ENCODE measurements at regions not wholly inside any gene's neighbourhood (a gene's known extent, or its start where the extent isn't known, plus 50 kb on each side); places are given as distances from the start of the nearest gene placed in this dataset.
A peak's percentile ranks its signal among the peaks of the same experiment; 100 is the strongest.

DNA sequence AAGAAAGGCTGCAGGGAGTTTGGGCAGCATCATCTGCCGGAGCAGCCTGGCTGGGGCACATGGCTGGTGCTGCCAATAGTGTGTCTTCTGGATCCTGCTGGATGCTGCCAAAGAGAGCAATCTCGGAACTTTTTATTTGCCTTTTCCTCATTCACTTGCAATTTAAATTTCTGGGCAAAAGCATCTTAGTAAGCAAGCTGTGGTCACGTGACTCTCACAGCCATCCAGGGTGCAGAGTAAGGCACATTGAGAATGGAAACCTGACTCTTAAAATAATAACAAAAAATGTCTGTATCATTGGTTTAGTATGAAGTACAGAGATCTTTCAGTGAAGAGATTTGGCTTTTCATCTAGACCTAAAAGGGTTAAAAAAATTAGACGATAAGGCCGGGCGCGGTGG lies 910.3 kb downstream of the STIM2 start:
- ChIA-PET POLR2A (no interaction called here), SMC1A (ENCODE audit: uncharacterized antibody, unreplicated experiment) (interaction anchor here (1.0 to 1.3 kb wide), 2 partner anchors 15 to 54 kb away, joined by 3 read pairs; no protein-coding TSS in a partner anchor), RAD21 (ENCODE audit: unreplicated experiment) (no interaction called here), CTCF (interaction anchor here (1.0 kb wide), 1 partner anchor 55 kb away, joined by 3 read pairs; no protein-coding TSS in a partner anchor)
- no peaks in the 10 kb centered on the region for H3K79me2 ChIP-seq (ENCODE audit: control insufficient read depth, insufficient read depth, low read length)
- DNase-seq (ENCODE audit: low read depth, low spot score) (no peak), ATAC-seq (peak; percentile 24; the same call in 1 of the 3 replicates), FAIRE-seq (no peak)
- no peaks in the 10 kb centered on the region for H4K20me1 ChIP-seq (ENCODE audit: control insufficient read depth, insufficient read depth)
- H3K4me3 ChIP-seq, result no peak overlapping the region
- no peak overlapping the region for H2AFZ ChIP-seq (ENCODE audit: control insufficient read depth, low read depth, low read length)
- H3K4me2 ChIP-seq (ENCODE audit: control insufficient read depth, insufficient read depth), result no peak overlapping the region
- H3K9ac ChIP-seq (ENCODE audit: control insufficient read depth, insufficient read depth, low read length), result no peak overlapping the region
- no peaks in the 10 kb centered on the region for H3K27me3 ChIP-seq (replicated peaks in 1 of 2; ENCODE audit: control insufficient read depth in 2 of 2, insufficient read depth in 2 of 2, low read length in 1 of 2)
- 68% methylated on average over 7 of the region's 7 CpGs for WGBS (ENCODE audit: insufficient coverage, insufficient replicate concordance, low lambda C conversion rate, missing lambda C conversion rate)
- no peaks in the 10 kb centered on the region for H3K4me1 ChIP-seq (ENCODE audit: control insufficient read depth, insufficient read depth, low read length)
- BruUV-seq (replicated peaks), result no TSS peak
- 0 out of 4 replicates have a peak, but pooled peaks of 1 of the 2 experiments have one; percentile 35 for TF ChIP-seq BHLHE40 (IDR thresholded peaks at IDR 0.05; ENCODE audit: borderline replicate concordance in 1 of 2, low read depth in 2 of 2, low read length in 1 of 2)
- no peak for TF ChIP-seq ZNF384 (IDR thresholded peaks at IDR 0.05; ENCODE audit: borderline replicate concordance, low read depth, low read length)
- TF ChIP-seq RAD51 (IDR thresholded peaks at IDR 0.05), result peak; percentile 71; the same call in 1 of the 2 replicates
- no peak for TF ChIP-seq ZNF217 (IDR thresholded peaks at IDR 0.05)
- no peak for TF ChIP-seq TBL1XR1 (IDR thresholded peaks at IDR 0.05; ENCODE audit: low read depth, low read length)
- intact Hi-C loops (cut with micrococcal nuclease; ENCODE audit: unreplicated experiment), result no loop called here
- in situ Hi-C loops (cut with MboI), result no loop called here
- no peak overlapping the region for H3K27ac ChIP-seq (ENCODE audit: control insufficient read depth, insufficient read depth)
- no peaks in the 10 kb centered on the region for H3K9me3 ChIP-seq (replicated peaks; ENCODE audit: control insufficient read depth, insufficient read depth, low read length)
- H3K36me3 ChIP-seq (ENCODE audit: control insufficient read depth in 2 of 2, insufficient read depth in 2 of 2, low read length in 1 of 2), result no peaks in the 10 kb centered on the region

- Histone ChIP-seq H3K9me3 (replicated peaks; ENCODE audit: control insufficient read depth, insufficient read depth, low read length) (no peaks in the 10 kb centered on the region), H3K4me3 (no peak overlapping the region), H3K36me3 (ENCODE audit: control insufficient read depth in 2 of 2, insufficient read depth in 2 of 2, low read length in 1 of 2) (no peaks in the 10 kb centered on the region), H4K20me1 (ENCODE audit: control insufficient read depth, insufficient read depth) (no peaks in the 10 kb centered on the region), H3K27ac (ENCODE audit: control insufficient read depth, insufficient read depth) (no peak overlapping the region), H3K4me1 (ENCODE audit: control insufficient read depth, insufficient read depth, low read length) (no peaks in the 10 kb centered on the region), H3K79me2 (ENCODE audit: control insufficient read depth, insufficient read depth, low read length) (no peaks in the 10 kb centered on the region), H3K9ac (ENCODE audit: control insufficient read depth, insufficient read depth, low read length) (no peak overlapping the region), H2AFZ (ENCODE audit: control insufficient read depth, low read depth, low read length) (no peak overlapping the region), H3K27me3 (replicated peaks in 1 of 2; ENCODE audit: control insufficient read depth in 2 of 2, insufficient read depth in 2 of 2, low read length in 1 of 2) (no peaks in the 10 kb centered on the region), H3K4me2 (ENCODE audit: control insufficient read depth, insufficient read depth) (no peak overlapping the region)
- in situ Hi-C loops (cut with MboI) (no loop called here), intact Hi-C loops (cut with micrococcal nuclease; ENCODE audit: unreplicated experiment) (no loop called here)
- no TSS peak for BruUV-seq (replicated peaks)
- 49% methylated on average over 3 of the region's 3 CpGs for WGBS (ENCODE audit: insufficient coverage, insufficient replicate concordance, low lambda C conversion rate, missing lambda C conversion rate)
- no peak for TF ChIP-seq MEF2B (IDR thresholded peaks at IDR 0.05; ENCODE audit: partially characterized antibody, poor library complexity, severe bottlenecking)
- TF ChIP-seq, protein P1, sequence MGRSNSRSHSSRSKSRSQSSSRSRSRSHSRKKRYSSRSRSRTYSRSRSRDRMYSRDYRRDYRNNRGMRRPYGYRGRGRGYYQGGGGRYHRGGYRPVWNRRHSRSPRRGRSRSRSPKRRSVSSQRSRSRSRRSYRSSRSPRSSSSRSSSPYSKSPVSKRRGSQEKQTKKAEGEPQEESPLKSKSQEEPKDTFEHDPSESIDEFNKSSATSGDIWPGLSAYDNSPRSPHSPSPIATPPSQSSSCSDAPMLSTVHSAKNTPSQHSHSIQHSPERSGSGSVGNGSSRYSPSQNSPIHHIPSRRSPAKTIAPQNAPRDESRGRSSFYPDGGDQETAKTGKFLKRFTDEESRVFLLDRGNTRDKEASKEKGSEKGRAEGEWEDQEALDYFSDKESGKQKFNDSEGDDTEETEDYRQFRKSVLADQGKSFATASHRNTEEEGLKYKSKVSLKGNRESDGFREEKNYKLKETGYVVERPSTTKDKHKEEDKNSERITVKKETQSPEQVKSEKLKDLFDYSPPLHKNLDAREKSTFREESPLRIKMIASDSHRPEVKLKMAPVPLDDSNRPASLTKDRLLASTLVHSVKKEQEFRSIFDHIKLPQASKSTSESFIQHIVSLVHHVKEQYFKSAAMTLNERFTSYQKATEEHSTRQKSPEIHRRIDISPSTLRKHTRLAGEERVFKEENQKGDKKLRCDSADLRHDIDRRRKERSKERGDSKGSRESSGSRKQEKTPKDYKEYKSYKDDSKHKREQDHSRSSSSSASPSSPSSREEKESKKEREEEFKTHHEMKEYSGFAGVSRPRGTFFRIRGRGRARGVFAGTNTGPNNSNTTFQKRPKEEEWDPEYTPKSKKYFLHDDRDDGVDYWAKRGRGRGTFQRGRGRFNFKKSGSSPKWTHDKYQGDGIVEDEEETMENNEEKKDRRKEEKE (IDR thresholded peaks at IDR 0.05), result no peak
- no peak for TF ChIP-seq SUPT20H (IDR thresholded peaks at IDR 0.05; ENCODE audit: borderline replicate concordance, control insufficient read depth, low read depth, low read length)
- TF ChIP-seq ESRRA (IDR thresholded peaks at IDR 0.05; ENCODE audit: low read length), result no peak
- TF ChIP-seq NFYA (IDR thresholded peaks at IDR 0.05; ENCODE audit: borderline replicate concordance, low read depth, low read length), result no peak
- TF ChIP-seq, protein P2, sequence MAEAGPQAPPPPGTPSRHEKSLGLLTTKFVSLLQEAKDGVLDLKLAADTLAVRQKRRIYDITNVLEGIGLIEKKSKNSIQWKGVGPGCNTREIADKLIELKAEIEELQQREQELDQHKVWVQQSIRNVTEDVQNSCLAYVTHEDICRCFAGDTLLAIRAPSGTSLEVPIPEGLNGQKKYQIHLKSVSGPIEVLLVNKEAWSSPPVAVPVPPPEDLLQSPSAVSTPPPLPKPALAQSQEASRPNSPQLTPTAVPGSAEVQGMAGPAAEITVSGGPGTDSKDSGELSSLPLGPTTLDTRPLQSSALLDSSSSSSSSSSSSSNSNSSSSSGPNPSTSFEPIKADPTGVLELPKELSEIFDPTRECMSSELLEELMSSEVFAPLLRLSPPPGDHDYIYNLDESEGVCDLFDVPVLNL (IDR thresholded peaks at IDR 0.05; ENCODE audit: low read depth, low read length), result no peak
- no peak for TF ChIP-seq ZNF217 (IDR thresholded peaks at IDR 0.05)
- ChIA-PET RAD21 (ENCODE audit: unreplicated experiment) (interaction anchor here (0.7 kb wide), 1 partner anchor 10 kb away, joined by 3 read pairs; no protein-coding TSS in a partner anchor), CTCF (no interaction called here), SMC1A (ENCODE audit: uncharacterized antibody, unreplicated experiment) (interaction anchor here (1.2 kb wide), 1 partner anchor 56 kb away, joined by 3 read pairs; no protein-coding TSS in a partner anchor), POLR2A (no interaction called here)
- FAIRE-seq, result no peak
- no peak for ATAC-seq
- no peak for DNase-seq (ENCODE audit: low read depth, low spot score)
Measured at GRCh38 chr4:27775156-27775555, 914.5 kb downstream of the STIM2 start.

Measured in GM12878 (cell line).